CD4-positive, alpha-beta T cell (primary cell): ENCODE measurements at regions not wholly inside any gene's neighbourhood (a gene's known extent, or its start where the extent isn't known, plus 50 kb on each side); places are given as distances from the start of the nearest gene placed in this dataset.

Experiments used
- ATAC-seq: fragments of 200-7000 bp; cut with Tn5 transposase; one replicate; pipeline ENCODE4 v1.10.0; 2022; ENCODE audit warnings: mild to moderate bottlenecking; ENCODE audit not compliant: poor library complexity
- CTCF ChIA-PET: fragments of 350-600 bp; sonication (Branson Sonifier 250); formaldehyde crosslinking; loops from one replicate; lab custom pipeline; 2021; ENCODE audit warnings: antibody characterized with exemption, inconsistent platforms; lab: Charles Lee
- POLR2A ChIA-PET: fragments of 350-600 bp; sonication (Branson Sonifier 250); formaldehyde crosslinking; loops from one replicate; lab custom pipeline; 2021; ENCODE audit warnings: antibody characterized with exemption, inconsistent platforms; lab: Charles Lee
- DNase-seq, 14 experiments: peaks; one replicate each; pipeline ENCODE4 v3.0.0-alpha.2; 2013 to 2020; ENCODE audit warnings: mixed read lengths in 2 of 14
- H3K27ac ChIP-seq, 2 donors: one replicate each; pipeline versions ENCODE4 v1.5.1 to v1.7.0; 2013; ENCODE audit warnings: low read length in 2 of 2, low read depth in 1 of 2, mild to moderate bottlenecking in 1 of 2
- H3K27me3 ChIP-seq, 2 experiments: 1 replicate in 1 of 2; 2 replicates in 1 of 2; pipeline versions ENCODE4 v1.6.1 to v1.7.0; 2013; ENCODE audit warnings: low read length in 2 of 2, control low read depth in 1 of 2, mild to moderate bottlenecking in 1 of 2, moderate library complexity in 1 of 2; ENCODE audit not compliant: insufficient read depth in 2 of 2, control insufficient read depth in 1 of 2
- H3K36me3 ChIP-seq: one replicate; pipeline ENCODE4 v1.6.1; 2013; ENCODE audit warnings: low read length, control low read depth; ENCODE audit not compliant: insufficient read depth
- H3K4me1 ChIP-seq: one replicate; pipeline ENCODE4 v1.6.1; 2013; ENCODE audit warnings: low read length, control low read depth; ENCODE audit not compliant: insufficient read depth
- H3K4me3 ChIP-seq: one replicate; pipeline ENCODE4 v1.5.1; 2013; ENCODE audit warnings: mild to moderate bottlenecking, low read length, moderate library complexity
- H3K9me3 ChIP-seq, 2 experiments: 1 replicate in 1 of 2; 2 replicates in 1 of 2; pipeline versions ENCODE4 v1.6.1 to v1.7.0; 2013; ENCODE audit warnings: low read length in 2 of 2, mild to moderate bottlenecking in 2 of 2, control low read depth in 1 of 2, moderate library complexity in 1 of 2; ENCODE audit not compliant: control insufficient read depth in 1 of 2, insufficient read depth in 1 of 2
- H3K27ac Mint-ChIP-seq: one replicate; pipeline ENCODE4 v1.8.0; 2020; ENCODE audit warnings: mixed read lengths
- H3K27me3 Mint-ChIP-seq: one replicate; pipeline ENCODE4 v1.8.0; 2021; ENCODE audit warnings: mixed read lengths
- H3K36me3 Mint-ChIP-seq: one replicate; pipeline ENCODE4 v1.8.0; 2021; ENCODE audit warnings: low read depth, mixed read lengths
- H3K4me1 Mint-ChIP-seq: one replicate; pipeline ENCODE4 v1.8.0; 2021; ENCODE audit warnings: low read depth, mixed read lengths
- H3K4me3 Mint-ChIP-seq: one replicate; pipeline ENCODE4 v1.8.0; 2020; ENCODE audit warnings: mild to moderate bottlenecking, mixed read lengths
- H3K9me3 Mint-ChIP-seq: one replicate; pipeline ENCODE4 v1.8.0; 2020; ENCODE audit warnings: mixed read lengths
- CTCF ChIP-seq: fragments of 200-600 bp; IDR thresholded peaks from one replicate; pipeline ENCODE4 v1.8.0; 2022; ENCODE audit warnings: antibody characterized with exemption, mild to moderate bottlenecking
- intact Hi-C, 2 experiments: fragments of 100-400 bp; cut with DNase I in 1 of 2; cut with micrococcal nuclease in 1 of 2; formaldehyde crosslinking; loops; one replicate each; pipeline versions ENCODE4 v1.15.1 to v1.9.0; 2023 to 2025; cut with DNase I, micrococcal nuclease

GRCh38 chr22:17313626-17314025 lies 55.6 kb upstream of the CECR2 start:
- POLR2A ChIA-PET, result no interaction called here
- ATAC-seq, result no peak
- H3K27me3 Mint-ChIP-seq, result no peaks in the 10 kb centered on the region
- Histone ChIP-seq H3K36me3 (no peaks in the 10 kb centered on the region), H3K4me1 (no peaks in the 10 kb centered on the region), H3K27ac (no peak overlapping the region), H3K4me3 (no peak overlapping the region), H3K27me3 (no peaks in the 10 kb centered on the region), H3K9me3 (no peaks in the 10 kb centered on the region)
- H3K4me1 Mint-ChIP-seq, result no peaks in the 10 kb centered on the region
- CTCF ChIA-PET, result no interaction called here
- no peak overlapping the region for H3K27ac Mint-ChIP-seq
- H3K9me3 Mint-ChIP-seq, result no peaks in the 10 kb centered on the region
- DNase-seq, result no peak
- TF ChIP-seq CTCF, result no peak
- no peaks in the 10 kb centered on the region for H3K36me3 Mint-ChIP-seq
- H3K4me3 Mint-ChIP-seq, result no peak overlapping the region
- intact Hi-C loops, result no loop called here

- no peak overlapping the region for H3K27ac Mint-ChIP-seq
These were observed 61.7 kb upstream of the CECR2 start for GRCh38 chr22:17307566-17307965.

GRCh38 chr22:17305076-17305475 lies 64.2 kb upstream of the CECR2 start:
- no peak for TF ChIP-seq CTCF
- POLR2A ChIA-PET, result no interaction called here
- intact Hi-C loops, result no loop called here
- Histone ChIP-seq H3K4me1 (peaks cover 23% of the 10 kb centered on the region), H3K4me3 (no peak overlapping the region), H3K27me3 (no peaks in the 10 kb centered on the region), H3K9me3 (peaks cover 0 to 5% of the 10 kb centered on the region in 2 experiments), H3K36me3 (no peaks in the 10 kb centered on the region), H3K27ac (no peak overlapping the region)
- Mint-ChIP-seq H3K27me3 (no peaks in the 10 kb centered on the region), H3K36me3 (no peaks in the 10 kb centered on the region), H3K9me3 (no peaks in the 10 kb centered on the region), H3K4me3 (no peak overlapping the region), H3K27ac (no peak overlapping the region), H3K4me1 (peaks cover 20% of the 10 kb centered on the region)
- CTCF ChIA-PET, result no interaction called here
- ATAC-seq, result no peak
- DNase-seq, result no peak

More at GRCh38 chr22:17307566-17307965, 61.7 kb upstream of the CECR2 start:
- H3K4me3 Mint-ChIP-seq, result no peak overlapping the region
- CTCF ChIA-PET, result no interaction called here
- POLR2A ChIA-PET, result no interaction called here
- Histone ChIP-seq H3K36me3 (no peaks in the 10 kb centered on the region), H3K27me3 (no peaks in the 10 kb centered on the region), H3K9me3 (peaks cover 0 to 3% of the 10 kb centered on the region in 2 experiments), H3K4me3 (no peak overlapping the region), H3K4me1 (peaks cover 23% of the 10 kb centered on the region), H3K27ac (no peak overlapping the region)
- no peaks in the 10 kb centered on the region for H3K36me3 Mint-ChIP-seq
- H3K27me3 Mint-ChIP-seq, result no peaks in the 10 kb centered on the region
- intact Hi-C loops, result no loop called here
- H3K4me1 Mint-ChIP-seq, result peaks cover 20% of the 10 kb centered on the region
- DNase-seq, result no peak
- no peaks in the 10 kb centered on the region for H3K9me3 Mint-ChIP-seq
- ATAC-seq, result no peak
- TF ChIP-seq CTCF, result no peak
